Type B pancreatic cell (in vitro differentiated cells): ENCODE measurements at regions not wholly inside any gene's neighbourhood (a gene's known extent, or its start where the extent isn't known, plus 50 kb on each side); places are given as distances from the start of the nearest gene placed in this dataset.
A peak's percentile ranks its signal among the peaks of the same experiment; 100 is the strongest.

Experiments
- DNase-seq: peaks from one replicate; pipeline ENCODE4 v3.0.0; 2021; ENCODE audit warnings: mixed read lengths; ENCODE audit not compliant: unreplicated experiment; ENCODE audit errors: extremely low spot score
- H3K27ac Mint-ChIP-seq: 2 replicates; pipeline ENCODE4 v1.8.0; 2021; ENCODE audit warnings: mild to moderate bottlenecking, mixed read lengths
- H3K27me3 Mint-ChIP-seq: 2 replicates; pipeline ENCODE4 v1.8.0; 2021; ENCODE audit warnings: mixed read lengths
- H3K36me3 Mint-ChIP-seq: 2 replicates; pipeline ENCODE4 v1.8.0; 2021; ENCODE audit warnings: mixed read lengths
- H3K4me1 Mint-ChIP-seq: one replicate; pipeline ENCODE4 v1.8.0; 2021; ENCODE audit warnings: mixed read lengths; ENCODE audit not compliant: unreplicated experiment
- H3K4me3 Mint-ChIP-seq: 2 replicates; pipeline ENCODE4 v1.8.0; 2021; ENCODE audit warnings: mild to moderate bottlenecking, mixed read lengths
- H3K9me3 Mint-ChIP-seq: 2 replicates; pipeline ENCODE4 v1.8.0; 2021; ENCODE audit warnings: mixed read lengths
- CTCF ChIP-seq: fragments of 200-600 bp; sonication (generic); conservative IDR thresholded peaks from 2 replicates; pipeline ENCODE4 v1.5.0; 2021; ENCODE audit warnings: antibody characterized with exemption, mild to moderate bottlenecking

GRCh38 chr10:5311617-5312016 lies 53.1 kb upstream of the UCN3 start:
- no peak overlapping the region for H3K4me3 Mint-ChIP-seq
- peaks cover 13% of the 10 kb centered on the region for H3K27me3 Mint-ChIP-seq
- no peaks in the 10 kb centered on the region for H3K4me1 Mint-ChIP-seq
- peaks cover 6% of the 10 kb centered on the region for H3K9me3 Mint-ChIP-seq
- no peak for DNase-seq
- no peaks in the 10 kb centered on the region for H3K36me3 Mint-ChIP-seq
- TF ChIP-seq CTCF = no peak
- H3K27ac Mint-ChIP-seq = no peak overlapping the region

GRCh38 chr10:5314840-5315239 lies 49.9 kb upstream of the UCN3 start:
- Mint-ChIP-seq H3K4me1 (no peaks in the 10 kb centered on the region), H3K9me3 (peaks cover 11% of the 10 kb centered on the region), H3K27me3 (peaks cover 5% of the 10 kb centered on the region), H3K36me3 (no peaks in the 10 kb centered on the region), H3K4me3 (peak overlapping the region; percentile 19), H3K27ac (peak overlapping the region; percentile 18)
- no peak for DNase-seq
- no peak for TF ChIP-seq CTCF
